H9 (cell line): ENCODE measurements at regions not wholly inside any gene's neighbourhood (a gene's known extent, or its start where the extent isn't known, plus 50 kb on each side); places are given as distances from the start of the nearest gene placed in this dataset.

ENCODE experiments used
- DNase-seq: peaks from one replicate; pipeline ENCODE4 v3.0.0-alpha.2; 2017
- H2AFZ ChIP-seq: one replicate; pipeline ENCODE4 v1.6.1; 2013; ENCODE audit warnings: mild to moderate bottlenecking, low read length, control low read depth, moderate library complexity
- H2AK5ac ChIP-seq: 2 replicates; pipeline ENCODE4 v1.6.1; 2013; ENCODE audit warnings: low read length, control low read depth, mixed read lengths; ENCODE audit not compliant: insufficient read length
- H2BK120ac ChIP-seq: one replicate; pipeline ENCODE4 v1.6.1; 2013; ENCODE audit warnings: low read depth, mild to moderate bottlenecking, low read length, control low read depth, inconsistent platforms; ENCODE audit not compliant: poor library complexity, severe bottlenecking
- H2BK12ac ChIP-seq: 2 replicates; pipeline ENCODE4 v1.6.1; 2013; ENCODE audit warnings: low read length, control low read depth, mixed read lengths, low read depth; ENCODE audit not compliant: insufficient read length
- H2BK15ac ChIP-seq: 2 replicates; pipeline ENCODE4 v1.6.1; 2013; ENCODE audit warnings: low read depth, low read length, control low read depth
- H2BK20ac ChIP-seq: one replicate; pipeline ENCODE4 v1.6.1; 2013; ENCODE audit warnings: low read depth, mild to moderate bottlenecking, low read length, control low read depth, inconsistent platforms; ENCODE audit not compliant: poor library complexity, severe bottlenecking
- H2BK5ac ChIP-seq: 2 replicates; pipeline ENCODE4 v1.6.1; 2013; ENCODE audit warnings: low read length, control low read depth, mixed read lengths; ENCODE audit not compliant: insufficient read length
- H3K14ac ChIP-seq: 2 replicates; pipeline ENCODE4 v1.6.1; 2013; ENCODE audit warnings: low read length, control low read depth; ENCODE audit not compliant: insufficient read depth
- H3K18ac ChIP-seq: 2 replicates; pipeline ENCODE4 v1.6.1; 2013; ENCODE audit warnings: low read depth, mild to moderate bottlenecking, mixed read lengths, low read length, control low read depth; ENCODE audit not compliant: insufficient read length
- H3K23ac ChIP-seq: 2 replicates; pipeline ENCODE4 v1.6.1; 2013; ENCODE audit warnings: low read length, control low read depth, mixed read lengths, low read depth; ENCODE audit not compliant: insufficient read length
- H3K23me2 ChIP-seq: 2 replicates; pipeline ENCODE4 v1.6.1; 2013; ENCODE audit warnings: low read depth, mild to moderate bottlenecking, mixed read lengths, low read length, control low read depth; ENCODE audit not compliant: insufficient read length, poor library complexity, severe bottlenecking
- H3K27ac ChIP-seq: 2 replicates; pipeline ENCODE4 v1.5.1; 2013; ENCODE audit warnings: low read length, control low read depth, mixed read lengths, low read depth; ENCODE audit not compliant: insufficient read length
- H3K27me3 ChIP-seq: 2 replicates; pipeline ENCODE4 v1.6.1; 2013; ENCODE audit warnings: low read length, control low read depth, inconsistent platforms; ENCODE audit not compliant: insufficient read depth
- H3K4ac ChIP-seq: 2 replicates; pipeline ENCODE4 v1.6.1; 2013; ENCODE audit warnings: low read depth, mild to moderate bottlenecking, control low read depth, inconsistent platforms, low read length, moderate library complexity
- H3K4me1 ChIP-seq: 2 replicates; pipeline ENCODE4 v1.6.1; 2013; ENCODE audit warnings: low read length, control low read depth, inconsistent platforms; ENCODE audit not compliant: insufficient read depth
- H3K4me2 ChIP-seq: 2 replicates; pipeline ENCODE4 v1.6.1; 2013; ENCODE audit warnings: low read length, control low read depth, mixed read lengths; ENCODE audit not compliant: insufficient read length, insufficient read depth
- H3K56ac ChIP-seq: 2 replicates; pipeline ENCODE4 v1.6.1; 2013; ENCODE audit warnings: low read depth, mild to moderate bottlenecking, mixed read lengths, low read length, control low read depth; ENCODE audit not compliant: insufficient read length
- H3K79me1 ChIP-seq: 2 replicates; pipeline ENCODE4 v1.6.1; 2013; ENCODE audit warnings: low read depth, mild to moderate bottlenecking, moderate library complexity, low read length, control low read depth, inconsistent platforms; ENCODE audit not compliant: insufficient read depth, poor library complexity, severe bottlenecking
- H3K79me2 ChIP-seq: 2 replicates; pipeline ENCODE4 v1.6.1; 2013; ENCODE audit warnings: low read length, control low read depth, inconsistent platforms; ENCODE audit not compliant: insufficient read depth
- H3K9ac ChIP-seq: 2 replicates; pipeline ENCODE4 v1.6.1; 2013; ENCODE audit warnings: low read length, control low read depth, mixed read lengths; ENCODE audit not compliant: insufficient read length; ENCODE audit errors: extremely low read depth
- H3K9me3 ChIP-seq: one replicate; pipeline ENCODE4 v1.6.1; 2013; ENCODE audit warnings: low read depth, low read length, inconsistent platforms; ENCODE audit not compliant: control insufficient read depth
- H3T11ph ChIP-seq: one replicate; pipeline ENCODE4 v1.6.1; 2013; ENCODE audit warnings: mild to moderate bottlenecking, low read length, control low read depth, inconsistent platforms
- H4K20me1 ChIP-seq: one replicate; pipeline ENCODE4 v1.6.1; 2013; ENCODE audit not compliant: control insufficient read depth, insufficient read length, insufficient read depth
- H4K5ac ChIP-seq: 2 replicates; pipeline ENCODE4 v1.6.1; 2013; ENCODE audit warnings: low read depth, mild to moderate bottlenecking, mixed read lengths, low read length, control low read depth; ENCODE audit not compliant: insufficient read length
- H4K8ac ChIP-seq: replicated peaks from 2 replicates; pipeline ENCODE4 v1.6.1; 2013; ENCODE audit warnings: low read length, control low read depth, mixed read lengths, low read depth; ENCODE audit not compliant: insufficient read length
- H4K91ac ChIP-seq: 2 replicates; pipeline ENCODE4 v1.6.1; 2013; ENCODE audit warnings: low read depth, mild to moderate bottlenecking, moderate library complexity, mixed read lengths, low read length, control low read depth; ENCODE audit not compliant: insufficient read length
- H3K27ac Mint-ChIP-seq, 3 experiments: 2 replicates in 2 of 3; 3 replicates in 1 of 3; pipeline ENCODE4 v1.8.0; 2020 to 2021; ENCODE audit warnings: mixed read lengths in 3 of 3, mild to moderate bottlenecking in 1 of 3, moderate library complexity in 1 of 3
- H3K27me3 Mint-ChIP-seq: 2 replicates; pipeline ENCODE4 v1.8.0; 2021; ENCODE audit warnings: low read depth, mild to moderate bottlenecking, moderate library complexity, mixed read lengths
- H3K36me3 Mint-ChIP-seq, 3 experiments: 2 replicates in 2 of 3; 3 replicates in 1 of 3; pipeline ENCODE4 v1.8.0; 2020 to 2021; ENCODE audit warnings: low read depth in 3 of 3, mixed read lengths in 3 of 3; ENCODE audit not compliant: insufficient read depth in 1 of 3
- H3K4me1 Mint-ChIP-seq, 2 experiments: 2 replicates each; pipeline ENCODE4 v1.8.0; 2020; ENCODE audit warnings: mixed read lengths in 2 of 2
- H3K4me3 Mint-ChIP-seq, 2 experiments: 2 replicates in 1 of 2; 3 replicates in 1 of 2; pipeline ENCODE4 v1.8.0; 2020 to 2021; ENCODE audit warnings: mild to moderate bottlenecking in 2 of 2, mixed read lengths in 2 of 2, moderate library complexity in 1 of 2
- H3K9me3 Mint-ChIP-seq, 2 experiments: 2 replicates in 1 of 2; 3 replicates in 1 of 2; pipeline ENCODE4 v1.8.0; 2020; ENCODE audit warnings: mild to moderate bottlenecking in 2 of 2, mixed read lengths in 2 of 2, moderate library complexity in 1 of 2
- WGBS: extraction: QIAGEN DNeasy Blood & Tissue Kit; methylation state at CpG from one replicate; pipeline ENCODE4 v1.1.7; 2013; ENCODE audit warnings: missing lambda C conversion rate, low lambda C conversion rate, mixed read lengths; ENCODE audit not compliant: insufficient read length; ENCODE audit errors: extremely low coverage; 5-methylcytosine and 5-hydroxymethylcytosine counted together
- TF ChIP-seq, protein P1 (sequence below): fragments of 200-600 bp; sonication (generic); conservative IDR thresholded peaks from 3 replicates; pipeline ENCODE4 v1.8.0; 2021; ENCODE audit warnings: antibody characterized with exemption, mild to moderate bottlenecking

GRCh38 chr1:118244194-118244593 lies 59.2 kb upstream of the SPAG17 start:
- Histone ChIP-seq H3K27me3 (no peaks in the 10 kb centered on the region), H4K20me1 (no peaks in the 10 kb centered on the region), H4K91ac (no peak overlapping the region), H3K23me2 (no peaks in the 10 kb centered on the region), H2AFZ (no peak overlapping the region), H4K8ac (no peak overlapping the region), H3K9ac (no peak overlapping the region), H2BK20ac (no peak overlapping the region), H3K4ac (no peak overlapping the region), H2BK12ac (no peak overlapping the region), H3K4me1 (no peaks in the 10 kb centered on the region), H3K79me1 (no peaks in the 10 kb centered on the region), H4K5ac (no peak overlapping the region), H2BK15ac (no peak overlapping the region), H3T11ph (no peak overlapping the region), H3K4me2 (no peak overlapping the region), H2AK5ac (no peak overlapping the region), H2BK120ac (no peak overlapping the region), H3K23ac (no peak overlapping the region), H3K18ac (no peak overlapping the region), H3K79me2 (no peaks in the 10 kb centered on the region), H3K9me3 (peaks cover 3% of the 10 kb centered on the region), H3K27ac (no peak overlapping the region), H3K14ac (no peak overlapping the region), H3K56ac (no peak overlapping the region), H2BK5ac (no peak overlapping the region)
- WGBS = no CpG with 5 or more reads among the region's 4 CpGs
- no peak overlapping the region for H3K4me3 Mint-ChIP-seq
- peaks cover 6 to 8% of the 10 kb centered on the region in 2 experiments for H3K4me1 Mint-ChIP-seq
- peaks cover 8 to 11% (median 8%) of the 10 kb centered on the region in 3 experiments; a peak in 6 of 7 replicates for H3K36me3 Mint-ChIP-seq
- H3K27me3 Mint-ChIP-seq = no peaks in the 10 kb centered on the region; the same call in 1 of the 2 replicates
- DNase-seq = no peak
- TF ChIP-seq, protein P1, sequence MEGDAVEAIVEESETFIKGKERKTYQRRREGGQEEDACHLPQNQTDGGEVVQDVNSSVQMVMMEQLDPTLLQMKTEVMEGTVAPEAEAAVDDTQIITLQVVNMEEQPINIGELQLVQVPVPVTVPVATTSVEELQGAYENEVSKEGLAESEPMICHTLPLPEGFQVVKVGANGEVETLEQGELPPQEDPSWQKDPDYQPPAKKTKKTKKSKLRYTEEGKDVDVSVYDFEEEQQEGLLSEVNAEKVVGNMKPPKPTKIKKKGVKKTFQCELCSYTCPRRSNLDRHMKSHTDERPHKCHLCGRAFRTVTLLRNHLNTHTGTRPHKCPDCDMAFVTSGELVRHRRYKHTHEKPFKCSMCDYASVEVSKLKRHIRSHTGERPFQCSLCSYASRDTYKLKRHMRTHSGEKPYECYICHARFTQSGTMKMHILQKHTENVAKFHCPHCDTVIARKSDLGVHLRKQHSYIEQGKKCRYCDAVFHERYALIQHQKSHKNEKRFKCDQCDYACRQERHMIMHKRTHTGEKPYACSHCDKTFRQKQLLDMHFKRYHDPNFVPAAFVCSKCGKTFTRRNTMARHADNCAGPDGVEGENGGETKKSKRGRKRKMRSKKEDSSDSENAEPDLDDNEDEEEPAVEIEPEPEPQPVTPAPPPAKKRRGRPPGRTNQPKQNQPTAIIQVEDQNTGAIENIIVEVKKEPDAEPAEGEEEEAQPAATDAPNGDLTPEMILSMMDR = no peak
- no peak overlapping the region for H3K27ac Mint-ChIP-seq
- peaks cover 12 to 15% of the 10 kb centered on the region in 2 experiments for H3K9me3 Mint-ChIP-seq
